Caco-2 (cell line): ENCODE measurements at regions not wholly inside any gene's neighbourhood (a gene's known extent, or its start where the extent isn't known, plus 50 kb on each side); places are given as distances from the start of the nearest gene placed in this dataset.

ENCODE experiments used
- BruUV-seq: library from RNA; stranded (reverse); fragments of 400-500 nt; replicated peaks from 2 replicates; lab custom pipeline; 2021; lab: Mats Ljungman, UMichigan
- CTCF ChIA-PET: fragments of 300-600 bp; sonication (Branson Sonifier 250); formaldehyde crosslinking; loops from one replicate; lab custom pipeline; 2022; ENCODE audit warnings: antibody characterized with exemption; lab: Charles Lee
- POLR2A ChIA-PET: fragments of 300-600 bp; sonication (Branson Sonifier 250); formaldehyde crosslinking; loops from one replicate; lab custom pipeline; 2022; ENCODE audit warnings: antibody characterized with exemption; lab: Charles Lee
- DNase-seq, 2 experiments: peaks; one replicate each; pipeline versions ENCODE4 v3.0.0 to v3.0.0-alpha.2; 2020 to 2022
- H3K27me3 ChIP-seq: replicated peaks from 2 replicates; pipeline ENCODE4 v1.6.0; 2011; ENCODE audit warnings: low read length; ENCODE audit not compliant: control insufficient read depth, insufficient read depth
- H3K36me3 ChIP-seq: 2 replicates; pipeline ENCODE4 v1.5.1; 2011; ENCODE audit warnings: low read length; ENCODE audit not compliant: control insufficient read depth, insufficient read depth
- H3K4me1 ChIP-seq: fragments of 250-450 bp; sonication (Bioruptor Pico); 2 replicates; pipeline ENCODE4 v1.5.1; 2020; ENCODE audit warnings: mild to moderate bottlenecking
- H3K4me3 ChIP-seq: 2 replicates; pipeline ENCODE4 v1.5.1; 2011; ENCODE audit warnings: low read depth, mild to moderate bottlenecking, control low read depth, low read length
- H3K9me3 ChIP-seq: fragments of 250-450 bp; sonication (Bioruptor Pico); 2 replicates; pipeline ENCODE4 v1.5.1; 2020; ENCODE audit warnings: mild to moderate bottlenecking, moderate library complexity
- H3K27ac Mint-ChIP-seq: one replicate; pipeline ENCODE4 v1.8.0; 2022; ENCODE audit warnings: mixed read lengths; ENCODE audit not compliant: unreplicated experiment
- H3K27me3 Mint-ChIP-seq: one replicate; pipeline ENCODE4 v1.8.0; 2022; ENCODE audit warnings: mixed read lengths; ENCODE audit not compliant: insufficient read depth, unreplicated experiment
- H3K36me3 Mint-ChIP-seq: one replicate; pipeline ENCODE4 v1.8.0; 2022; ENCODE audit warnings: mild to moderate bottlenecking, mixed read lengths; ENCODE audit not compliant: insufficient read depth, unreplicated experiment
- H3K4me1 Mint-ChIP-seq: one replicate; pipeline ENCODE4 v1.8.0; 2022; ENCODE audit warnings: low read depth, mixed read lengths; ENCODE audit not compliant: unreplicated experiment
- H3K4me3 Mint-ChIP-seq: one replicate; pipeline ENCODE4 v1.8.0; 2022; ENCODE audit warnings: mild to moderate bottlenecking, moderate library complexity, mixed read lengths; ENCODE audit not compliant: unreplicated experiment
- H3K9me3 Mint-ChIP-seq: one replicate; pipeline ENCODE4 v1.8.0; 2022; ENCODE audit warnings: mixed read lengths; ENCODE audit not compliant: unreplicated experiment
- CTCF ChIP-seq, 2 experiments: fragments of 200-600 bp in 1 of 2; IDR thresholded peaks; 1 replicate in 1 of 2; 2 replicates in 1 of 2; pipeline versions ENCODE4 v1.5.1 to v1.8.0; 2011 to 2022; ENCODE audit warnings: antibody characterized with exemption in 1 of 2, control low read depth in 1 of 2, inconsistent platforms in 1 of 2, low read depth in 1 of 2, low read length in 1 of 2, mild to moderate bottlenecking in 1 of 2, moderate library complexity in 1 of 2; ENCODE audit not compliant: insufficient read depth in 1 of 2, severe bottlenecking in 1 of 2, unreplicated experiment in 1 of 2
- intact Hi-C: fragments of 100-400 bp; cut with micrococcal nuclease; formaldehyde crosslinking; loops from one replicate; pipeline ENCODE4 v1.10.0; 2022; ENCODE audit not compliant: unreplicated experiment

GRCh38 chr3:148005456-148005855, 596.3 kb downstream of the ZIC1 start:
- no peaks in the 10 kb centered on the region for H3K36me3 Mint-ChIP-seq

GRCh38 chr3:148006508-148006907, 597.3 kb downstream of the ZIC1 start:
- Histone ChIP-seq H3K4me1 (no peaks in the 10 kb centered on the region), H3K36me3 (no peaks in the 10 kb centered on the region), H3K9me3 (no peaks in the 10 kb centered on the region), H3K27me3 (no peaks in the 10 kb centered on the region), H3K4me3 (no peak overlapping the region)
- intact Hi-C loops, result no loop called here
- Mint-ChIP-seq H3K4me1 (no peaks in the 10 kb centered on the region), H3K4me3 (no peak overlapping the region), H3K27ac (no peak overlapping the region), H3K9me3 (no peaks in the 10 kb centered on the region), H3K27me3 (peaks cover 3% of the 10 kb centered on the region), H3K36me3 (no peaks in the 10 kb centered on the region)
- no peak for TF ChIP-seq CTCF (IDR thresholded peaks at IDR 0.05; ENCODE audit: insufficient read depth in 1 of 2, low read depth in 1 of 2, low read length in 1 of 2, severe bottlenecking in 1 of 2, unreplicated experiment in 1 of 2)
- CTCF ChIA-PET, result no interaction called here
- DNase-seq, result no peak
- POLR2A ChIA-PET, result no interaction called here
- BruUV-seq, result no TSS peak

More at GRCh38 chr3:148005456-148005855, 596.3 kb downstream of the ZIC1 start:
- no TSS peak for BruUV-seq
- no peak overlapping the region for H3K4me3 ChIP-seq
- Mint-ChIP-seq H3K9me3 (no peaks in the 10 kb centered on the region), H3K4me3 (no peak overlapping the region), H3K27me3 (peaks cover 3% of the 10 kb centered on the region), H3K4me1 (no peaks in the 10 kb centered on the region), H3K27ac (no peak overlapping the region)
- DNase-seq, result no peak
- CTCF ChIA-PET, result no interaction called here
- no peaks in the 10 kb centered on the region for H3K27me3 ChIP-seq
- no peak for TF ChIP-seq CTCF (IDR thresholded peaks at IDR 0.05; ENCODE audit: insufficient read depth in 1 of 2, low read depth in 1 of 2, low read length in 1 of 2, severe bottlenecking in 1 of 2, unreplicated experiment in 1 of 2)
- intact Hi-C loops, result no loop called here
- H3K4me1 ChIP-seq, result no peaks in the 10 kb centered on the region
- no peaks in the 10 kb centered on the region; the same call in 1 of the 2 replicates for H3K9me3 ChIP-seq
- no peaks in the 10 kb centered on the region for H3K36me3 ChIP-seq
- POLR2A ChIA-PET, result no interaction called here

- Histone ChIP-seq H3K27me3 (no peaks in the 10 kb centered on the region), H3K36me3 (no peaks in the 10 kb centered on the region), H3K9me3 (0 out of 2 replicates have a peak, but pooled peaks cover 2% of the 10 kb centered on the region), H3K4me1 (no peaks in the 10 kb centered on the region), H3K4me3 (no peak overlapping the region)
- no peaks in the 10 kb centered on the region for H3K4me1 Mint-ChIP-seq
- no peak for TF ChIP-seq CTCF (IDR thresholded peaks at IDR 0.05; ENCODE audit: insufficient read depth in 1 of 2, low read depth in 1 of 2, low read length in 1 of 2, severe bottlenecking in 1 of 2, unreplicated experiment in 1 of 2)
- DNase-seq, result no peak
- H3K9me3 Mint-ChIP-seq, result no peaks in the 10 kb centered on the region
- H3K4me3 Mint-ChIP-seq, result no peak overlapping the region
- H3K27ac Mint-ChIP-seq, result no peak overlapping the region
- ChIA-PET CTCF (no interaction called here), POLR2A (no interaction called here)
- H3K36me3 Mint-ChIP-seq, result no peaks in the 10 kb centered on the region
- H3K27me3 Mint-ChIP-seq, result peaks cover 3% of the 10 kb centered on the region
- no TSS peak for BruUV-seq
- intact Hi-C loops, result no loop called here
Observed at GRCh38 chr3:148008591-148008990, 599.4 kb downstream of the ZIC1 start.
